Activated CD4-positive, alpha-beta T cell treated with anti-CD3 and anti-CD28 coated beads, Interleukin-2, amount 10 ng/mL, durations not matched to agents 24 days and 14 days (primary cell): ENCODE measurements at regions not wholly inside any gene's neighbourhood (a gene's known extent, or its start where the extent isn't known, plus 50 kb on each side); places are given as distances from the start of the nearest gene placed in this dataset.
"Not testable (repeated sequence)": the region's sequence is repeated elsewhere in the genome, so short reads cannot be mapped to it uniquely, and the experiment has no call there.

Experiments used
- DNase-seq: peaks from one replicate; pipeline ENCODE4 v3.0.0; 2022
- H3K27ac Mint-ChIP-seq: one replicate; pipeline ENCODE4 v1.8.0; 2022; ENCODE audit warnings: mild to moderate bottlenecking, mixed read lengths
- H3K27me3 Mint-ChIP-seq: one replicate; pipeline ENCODE4 v1.8.0; 2022; ENCODE audit warnings: mixed read lengths
- H3K36me3 Mint-ChIP-seq: one replicate; pipeline ENCODE4 v1.8.0; 2022; ENCODE audit warnings: low read depth, mild to moderate bottlenecking, mixed read lengths
- H3K4me1 Mint-ChIP-seq: one replicate; pipeline ENCODE4 v1.8.0; 2021; ENCODE audit warnings: mixed read lengths
- H3K4me3 Mint-ChIP-seq: one replicate; pipeline ENCODE4 v1.8.0; 2022; ENCODE audit warnings: mild to moderate bottlenecking, moderate library complexity, mixed read lengths
- H3K9me3 Mint-ChIP-seq: one replicate; pipeline ENCODE4 v1.8.0; 2021; ENCODE audit warnings: mixed read lengths
- intact Hi-C: fragments of 100-400 bp; cut with micrococcal nuclease; formaldehyde crosslinking; loops from one replicate; pipeline ENCODE4 v1.15.1; 2023

- H3K4me3 Mint-ChIP-seq = no peak overlapping the region
- H3K9me3 Mint-ChIP-seq = no peaks in the 10 kb centered on the region
- H3K4me1 Mint-ChIP-seq = no peaks in the 10 kb centered on the region
- intact Hi-C loops = no loop called here
- no peaks in the 10 kb centered on the region for H3K36me3 Mint-ChIP-seq
- DNase-seq = no peak
- peaks cover 32% of the 10 kb centered on the region for H3K27me3 Mint-ChIP-seq
- no peak overlapping the region for H3K27ac Mint-ChIP-seq
These were observed 103.8 kb upstream of the LANCL2 start for GRCh38 chr7:55261386-55261770.

- DNase-seq, H3K27ac Mint-ChIP-seq, intact Hi-C loops, H3K4me3 Mint-ChIP-seq, H3K9me3 Mint-ChIP-seq, H3K36me3 Mint-ChIP-seq, H3K4me1 Mint-ChIP-seq: not testable (repeated sequence)
- peaks cover 20% of the 10 kb centered on the region for H3K27me3 Mint-ChIP-seq
These were observed 99.8 kb upstream of the LANCL2 start for GRCh38 chr7:55265328-55265727.

GRCh38 chr7:55265836-55266642, 99.1 kb upstream of the LANCL2 start:
- Mint-ChIP-seq H3K27me3 (peaks cover 20% of the 10 kb centered on the region), H3K4me3 (no peak overlapping the region), H3K4me1 (no peaks in the 10 kb centered on the region)

GRCh38 chr7:55271069-55271626, 94.0 kb upstream of the LANCL2 start:
- intact Hi-C loops = no loop called here
- Mint-ChIP-seq H3K36me3 (no peaks in the 10 kb centered on the region), H3K9me3 (no peaks in the 10 kb centered on the region), H3K4me1 (no peaks in the 10 kb centered on the region), H3K4me3 (no peak overlapping the region), H3K27me3 (peaks cover 2% of the 10 kb centered on the region), H3K27ac (no peak overlapping the region)
- no peak for DNase-seq

More at GRCh38 chr7:55265836-55266642, 99.1 kb upstream of the LANCL2 start:
- no peak for DNase-seq
- intact Hi-C loops = no loop called here
- H3K9me3 Mint-ChIP-seq = no peaks in the 10 kb centered on the region
- no peaks in the 10 kb centered on the region for H3K36me3 Mint-ChIP-seq
- no peak overlapping the region for H3K27ac Mint-ChIP-seq

GRCh38 chr7:55271661-55272060, 93.5 kb upstream of the LANCL2 start:
- Mint-ChIP-seq H3K4me3 (no peak overlapping the region), H3K4me1 (no peaks in the 10 kb centered on the region), H3K36me3 (no peaks in the 10 kb centered on the region), H3K9me3 (no peaks in the 10 kb centered on the region), H3K27ac (no peak overlapping the region), H3K27me3 (peaks cover 3% of the 10 kb centered on the region)
- intact Hi-C loops = no loop called here
- DNase-seq = no peak

DNA sequence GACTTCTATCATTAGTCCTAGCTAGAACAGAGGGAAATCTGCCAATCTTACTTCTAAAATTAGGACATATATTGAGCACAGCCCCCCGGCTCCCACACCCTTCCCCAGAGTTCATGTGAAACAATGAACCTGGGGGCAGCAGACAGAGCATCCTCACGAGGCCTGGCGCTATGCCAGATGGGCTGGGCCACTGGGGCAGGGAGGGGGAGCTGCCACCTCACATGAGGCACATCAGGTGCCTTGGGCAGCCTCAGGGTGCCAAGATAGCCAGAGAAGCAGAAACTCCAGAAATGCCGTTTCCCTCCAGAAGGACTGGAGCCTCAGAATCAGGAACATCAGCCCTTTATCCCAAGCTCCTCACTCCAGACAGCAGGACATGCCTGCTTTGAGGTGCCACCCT, 92.8 kb upstream of the LANCL2 start:
- H3K36me3 Mint-ChIP-seq = no peaks in the 10 kb centered on the region
- DNase-seq = no peak
- no peaks in the 10 kb centered on the region for H3K9me3 Mint-ChIP-seq
- peaks cover 3% of the 10 kb centered on the region for H3K27me3 Mint-ChIP-seq
- no peak overlapping the region for H3K27ac Mint-ChIP-seq
- H3K4me3 Mint-ChIP-seq = no peak overlapping the region
- no peaks in the 10 kb centered on the region for H3K4me1 Mint-ChIP-seq
- intact Hi-C loops = no loop called here

DNA sequence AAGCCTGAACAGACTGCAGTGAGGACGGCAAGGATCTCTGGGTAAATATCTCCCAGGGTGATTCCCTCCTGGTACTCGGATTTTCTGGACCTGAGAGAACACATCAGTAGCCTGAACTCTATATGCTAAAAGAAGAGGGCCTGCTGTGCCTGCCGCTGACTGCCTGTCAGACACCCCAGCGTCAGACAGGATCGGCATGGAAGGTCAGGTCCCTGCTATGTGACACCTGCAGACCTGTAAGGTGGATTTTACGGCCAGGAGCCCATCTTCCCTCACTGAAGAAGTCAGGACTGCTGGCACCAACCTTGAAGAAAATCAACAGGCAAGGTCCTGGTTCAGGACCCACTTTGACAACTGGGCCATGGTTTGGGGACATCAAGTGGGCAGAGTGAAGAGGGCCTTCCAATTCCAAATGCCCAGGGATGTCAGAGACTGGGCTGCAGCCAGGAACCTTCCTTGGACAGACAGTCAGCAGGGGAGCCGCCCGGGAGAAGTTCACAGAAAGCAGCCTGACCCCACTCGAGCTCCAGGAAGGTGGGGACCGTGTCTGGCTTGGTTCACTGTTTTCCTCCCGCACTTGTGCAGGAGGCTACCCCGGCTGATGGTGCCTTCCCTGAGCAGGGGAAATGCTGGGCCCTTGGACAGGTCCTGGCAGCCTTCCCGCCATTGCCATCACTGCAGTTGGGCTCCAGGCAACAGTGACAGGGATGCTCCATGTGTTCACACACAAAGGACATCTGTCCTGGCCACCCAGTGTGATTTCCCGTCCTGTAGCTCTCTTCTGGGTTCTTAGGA, 91.8 kb upstream of the LANCL2 start:
- Mint-ChIP-seq H3K27ac (no peak overlapping the region), H3K27me3 (peaks cover 3% of the 10 kb centered on the region), H3K9me3 (no peaks in the 10 kb centered on the region), H3K4me3 (no peak overlapping the region), H3K36me3 (no peaks in the 10 kb centered on the region), H3K4me1 (no peaks in the 10 kb centered on the region)
- intact Hi-C loops = no loop called here
- no peak for DNase-seq

GRCh38 chr7:55274156-55274555, 91.0 kb upstream of the LANCL2 start:
- intact Hi-C loops = no loop called here
- Mint-ChIP-seq H3K4me3 (no peak overlapping the region), H3K27ac (no peak overlapping the region), H3K27me3 (peaks cover 3% of the 10 kb centered on the region), H3K9me3 (no peaks in the 10 kb centered on the region), H3K4me1 (no peaks in the 10 kb centered on the region), H3K36me3 (no peaks in the 10 kb centered on the region)
- DNase-seq = no peak

- Mint-ChIP-seq H3K4me1 (peaks cover 2% of the 10 kb centered on the region), H3K9me3 (no peaks in the 10 kb centered on the region), H3K36me3 (no peaks in the 10 kb centered on the region), H3K27ac (no peak overlapping the region), H3K4me3 (no peak overlapping the region), H3K27me3 (peaks cover 3% of the 10 kb centered on the region)
- intact Hi-C loops = no loop called here
- DNase-seq = no peak
These were observed 89.6 kb upstream of the LANCL2 start for GRCh38 chr7:55275291-55276200.

DNA sequence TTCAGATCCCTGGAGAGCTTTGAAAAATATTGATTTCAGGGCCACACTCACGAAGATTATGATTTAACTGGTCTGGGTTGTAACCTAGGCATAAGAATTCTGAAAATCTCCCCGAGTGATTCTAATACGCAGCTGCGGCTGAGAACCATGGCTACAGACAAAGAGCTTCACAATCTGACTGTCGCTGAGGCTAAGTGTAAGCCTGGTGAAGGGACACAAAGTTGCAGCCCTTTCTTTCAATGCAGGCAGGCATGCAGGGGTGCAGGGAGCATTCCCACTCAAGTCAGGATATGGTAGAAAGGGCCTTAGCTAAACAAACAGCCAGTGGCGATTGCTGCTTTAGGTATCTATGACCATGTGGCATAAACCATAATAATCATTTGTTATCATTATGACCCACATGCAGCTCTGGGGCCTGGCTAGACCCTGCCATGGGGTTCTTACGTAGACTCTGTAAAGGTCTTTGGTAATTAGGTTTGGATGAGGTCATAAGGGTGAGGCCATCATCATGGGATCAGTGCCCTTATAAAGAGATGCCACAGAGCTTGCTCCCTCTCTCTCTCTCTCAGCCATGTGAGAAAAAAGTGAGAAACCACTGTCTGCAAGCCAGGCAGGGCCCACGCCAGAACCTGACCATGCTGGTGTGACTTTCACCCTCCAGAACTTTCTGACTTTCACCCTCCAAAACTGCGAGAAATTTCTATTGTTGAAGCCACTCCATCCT, 88.4 kb upstream of the LANCL2 start:
- Mint-ChIP-seq H3K27ac (no peak overlapping the region), H3K4me3 (no peak overlapping the region), H3K27me3 (peaks cover 3% of the 10 kb centered on the region), H3K4me1 (peaks cover 2% of the 10 kb centered on the region), H3K9me3 (no peaks in the 10 kb centered on the region), H3K36me3 (no peaks in the 10 kb centered on the region)
- no peak for DNase-seq
- intact Hi-C loops = no loop called here

GRCh38 chr7:55277916-55278315, 87.2 kb upstream of the LANCL2 start:
- Mint-ChIP-seq H3K27me3 (peaks cover 3% of the 10 kb centered on the region), H3K4me3 (no peak overlapping the region), H3K9me3 (no peaks in the 10 kb centered on the region), H3K4me1 (peaks cover 2% of the 10 kb centered on the region), H3K27ac (no peak overlapping the region), H3K36me3 (no peaks in the 10 kb centered on the region)
- no peak for DNase-seq
- intact Hi-C loops = no loop called here

GRCh38 chr7:55278321-55278720, 86.8 kb upstream of the LANCL2 start:
- Mint-ChIP-seq H3K27ac (no peak overlapping the region), H3K4me1 (peaks cover 2% of the 10 kb centered on the region), H3K4me3 (no peak overlapping the region), H3K36me3 (no peaks in the 10 kb centered on the region), H3K9me3 (no peaks in the 10 kb centered on the region), H3K27me3 (peaks cover 3% of the 10 kb centered on the region)
- intact Hi-C loops = no loop called here
- DNase-seq = no peak
